ENCODE measurements at regions not wholly inside any gene's neighbourhood (a gene's known extent, or its start where the extent isn't known, plus 50 kb on each side); places are given as distances from the start of the nearest gene placed in this dataset.

DNA sequence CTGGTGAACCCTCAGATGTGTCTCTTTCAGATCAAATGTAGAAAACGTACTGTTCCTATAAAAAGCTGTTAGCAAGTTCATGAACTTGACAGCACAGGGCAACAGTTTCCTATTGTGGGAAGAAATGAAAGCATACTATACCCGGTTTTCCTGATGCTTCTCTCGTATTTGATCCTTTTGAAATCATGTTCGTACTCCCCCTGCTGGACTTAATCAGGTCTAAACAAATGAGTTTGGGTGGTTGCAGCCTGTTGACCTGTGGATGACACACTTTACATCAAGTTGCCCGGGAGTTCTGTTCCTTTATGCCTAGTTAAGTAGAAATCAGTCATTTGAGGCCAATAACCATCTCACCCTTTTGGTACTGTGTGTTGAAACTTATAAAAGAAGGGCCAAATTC is 1992.3 kb downstream of the MAT2B start:
- TF ChIP-seq CTCF (optimal IDR thresholded peaks at IDR 0.05 in 1 of 3, IDR thresholded peaks at IDR 0.05 in 1 of 3, conservative IDR thresholded peaks at IDR 0.05 in 1 of 3; ENCODE audit: extremely low read depth in 1 of 3, insufficient read depth in 2 of 3, low read length in 3 of 3): no peak
- no peak for TF ChIP-seq EZH2 (IDR thresholded peaks at IDR 0.05; ENCODE audit: low read length)

Data from keratinocyte (primary cell).